GM10248 (cell line): ENCODE measurements at regions not wholly inside any gene's neighbourhood (a gene's known extent, or its start where the extent isn't known, plus 50 kb on each side); places are given as distances from the start of the nearest gene placed in this dataset.
"Not testable (repeated sequence)": the region's sequence is repeated elsewhere in the genome, so short reads cannot be mapped to it uniquely, and the experiment has no call there.

Experiments
- CTCF ChIA-PET: fragments of 300-600 bp; sonication (Branson Sonifier 250); formaldehyde crosslinking; extraction: SDS; loops from one replicate; lab custom pipeline; 2021; ENCODE audit warnings: antibody characterized with exemption; lab: Yijun Ruan, JAX
- POLR2A ChIA-PET: fragments of 350-650 bp; sonication (Branson Sonifier 250); formaldehyde crosslinking; extraction: SDS; loops from one replicate; lab custom pipeline; 2020; ENCODE audit warnings: antibody characterized with exemption; lab: Yijun Ruan, JAX
- DNase-seq: peaks from one replicate; pipeline ENCODE4 v3.0.0; 2012; ENCODE audit errors: extremely low spot score
- CTCF ChIP-seq: IDR thresholded peaks from 2 replicates; pipeline ENCODE4 v1.5.1; 2012; ENCODE audit warnings: mild to moderate bottlenecking, low read depth; ENCODE audit errors: extremely low read depth, missing control alignments, control extremely low read depth

GRCh38 chr5:175343308-175343707 lies 100.7 kb downstream of the DRD1 start:
- ChIA-PET POLR2A (no interaction called here), CTCF (no interaction called here)
- TF ChIP-seq CTCF, result no peak
- no peak for DNase-seq

GRCh38 chr5:175340180-175340579 lies 103.8 kb downstream of the DRD1 start:
- no peak for DNase-seq
- TF ChIP-seq CTCF, result no peak
- ChIA-PET CTCF (interaction anchor here (1.3 kb wide), 1 partner anchor 10 kb away, joined by 4 read pairs; no protein-coding TSS in a partner anchor), POLR2A (no interaction called here)

- no peak for DNase-seq
- ChIA-PET POLR2A (no interaction called here), CTCF (interaction anchor here (2.0 kb wide), 1 partner anchor 21 kb away, joined by 5 read pairs; no protein-coding TSS in a partner anchor)
- no peak for TF ChIP-seq CTCF
Observed at GRCh38 chr5:175337680-175338079, 106.3 kb downstream of the DRD1 start.

- POLR2A ChIA-PET, result no interaction called here
- DNase-seq, result no peak
- no peak for TF ChIP-seq CTCF
- CTCF ChIA-PET, result interaction anchor here (2.0 kb wide), 1 partner anchor 22 kb away, joined by 5 read pairs; no protein-coding TSS in a partner anchor
Observed at GRCh38 chr5:175336781-175337180, 107.2 kb downstream of the DRD1 start.

- ChIA-PET POLR2A (no interaction called here), CTCF (interaction anchor here (2.0 kb wide), 1 partner anchor 23 kb away, joined by 5 read pairs; no protein-coding TSS in a partner anchor)
- no peak for DNase-seq
- no peak for TF ChIP-seq CTCF
Observed at GRCh38 chr5:175335691-175336090, 108.3 kb downstream of the DRD1 start.

- POLR2A ChIA-PET, result not testable (repeated sequence)
Observed at GRCh38 chr5:175331173-175332036, 112.6 kb downstream of the DRD1 start.

GRCh38 chr5:175329976-175330375 lies 114.0 kb downstream of the DRD1 start:
- POLR2A ChIA-PET, result no interaction called here
- no peak for TF ChIP-seq CTCF
- DNase-seq, result no peak
- CTCF ChIA-PET, result no interaction called here

More at GRCh38 chr5:175331173-175332036, 112.6 kb downstream of the DRD1 start:
- CTCF ChIA-PET, DNase-seq: not testable (repeated sequence)
